Stromal cell of bone marrow (primary cell): ENCODE measurements at regions not wholly inside any gene's neighbourhood (a gene's known extent, or its start where the extent isn't known, plus 50 kb on each side); places are given as distances from the start of the nearest gene placed in this dataset.

Source experiments
- DNase-seq: peaks from one replicate; pipeline ENCODE4 v3.0.0-alpha.2; 2012; ENCODE audit warnings: low read depth

GRCh38 chr12:4015225-4016091, 142.3 kb upstream of the PARP11 start:
- no peak for DNase-seq

DNA sequence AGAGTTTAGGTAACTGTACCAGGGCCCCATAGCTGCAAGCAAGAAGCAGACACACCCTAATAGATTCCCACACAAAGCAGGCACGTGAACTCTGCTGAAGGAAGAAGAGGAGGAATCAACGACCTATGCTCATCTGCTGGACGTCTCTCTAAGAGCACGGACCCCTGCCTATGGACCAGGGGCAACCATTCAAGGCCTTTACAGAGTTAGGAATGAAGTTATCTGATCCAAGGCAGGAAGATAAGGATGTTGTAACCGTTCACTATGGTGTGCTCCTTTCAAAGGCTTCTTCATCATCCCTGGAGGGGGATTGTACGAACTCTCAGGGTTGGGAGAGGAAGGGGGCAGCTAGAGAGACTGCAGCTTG, 141.6 kb upstream of the PARP11 start:
- DNase-seq = no peak

- no peak for DNase-seq
These were observed 141.2 kb upstream of the PARP11 start for GRCh38 chr12:4014444-4014843.

DNA sequence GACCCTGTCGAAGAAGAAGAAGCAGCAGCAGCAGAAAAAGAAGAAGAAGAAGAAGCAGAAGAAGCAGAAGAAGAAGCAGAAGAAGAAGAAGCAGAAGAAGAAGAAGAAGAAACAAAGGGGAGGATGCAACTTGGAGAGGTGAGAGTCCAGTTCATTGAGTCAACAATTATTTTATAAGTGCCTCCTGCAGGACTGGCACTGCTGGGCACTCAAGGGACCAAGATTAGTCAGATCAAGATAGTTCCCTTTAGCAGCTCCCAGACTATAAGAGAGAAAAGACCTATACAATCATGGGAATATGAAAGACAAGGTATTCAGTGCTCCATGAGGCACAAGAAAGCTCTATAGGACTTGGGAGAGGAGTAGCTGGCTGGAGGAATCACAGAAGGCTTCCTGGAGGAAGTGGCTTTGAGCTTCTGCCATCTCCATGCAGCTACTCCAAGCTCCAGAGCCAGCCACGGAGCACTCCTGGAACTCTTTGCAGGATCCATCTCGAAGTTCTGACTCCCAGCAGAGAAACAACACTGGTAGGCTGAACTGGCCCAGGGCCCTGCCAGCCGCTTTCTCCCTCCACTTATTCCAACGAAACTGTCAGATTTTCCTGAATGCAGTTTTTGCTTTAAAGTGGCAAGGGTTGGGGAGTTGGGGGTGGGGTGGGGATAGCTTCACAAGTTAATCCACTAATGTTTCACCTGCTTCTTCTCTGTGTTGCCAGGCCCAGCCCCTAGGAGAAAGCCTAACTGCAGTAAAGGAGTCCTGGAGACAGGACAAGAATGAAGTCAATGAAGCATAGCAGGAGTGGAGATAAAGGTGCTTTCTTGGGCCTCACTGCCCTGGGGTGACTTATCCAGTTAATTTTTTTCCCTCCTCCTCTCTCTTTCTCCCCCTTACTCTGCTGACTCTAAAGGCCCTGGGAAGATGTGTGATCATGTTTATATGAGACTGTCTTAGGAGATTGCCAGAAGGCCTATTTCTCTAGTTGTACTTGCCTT, 140.1 kb upstream of the PARP11 start:
- no peak for DNase-seq

GRCh38 chr12:4012073-4012472, 138.9 kb upstream of the PARP11 start:
- no peak for DNase-seq

- DNase-seq = no peak
These were observed 138.4 kb upstream of the PARP11 start for GRCh38 chr12:4011597-4011996.

GRCh38 chr12:4009979-4010704, 136.9 kb upstream of the PARP11 start:
- no peak for DNase-seq

- no peak for DNase-seq
These were observed 133.5 kb upstream of the PARP11 start for GRCh38 chr12:4006743-4007142.

GRCh38 chr12:4005851-4006430, 132.7 kb upstream of the PARP11 start:
- no peak for DNase-seq

GRCh38 chr12:4003576-4003975, 130.4 kb upstream of the PARP11 start:
- DNase-seq = no peak

DNA sequence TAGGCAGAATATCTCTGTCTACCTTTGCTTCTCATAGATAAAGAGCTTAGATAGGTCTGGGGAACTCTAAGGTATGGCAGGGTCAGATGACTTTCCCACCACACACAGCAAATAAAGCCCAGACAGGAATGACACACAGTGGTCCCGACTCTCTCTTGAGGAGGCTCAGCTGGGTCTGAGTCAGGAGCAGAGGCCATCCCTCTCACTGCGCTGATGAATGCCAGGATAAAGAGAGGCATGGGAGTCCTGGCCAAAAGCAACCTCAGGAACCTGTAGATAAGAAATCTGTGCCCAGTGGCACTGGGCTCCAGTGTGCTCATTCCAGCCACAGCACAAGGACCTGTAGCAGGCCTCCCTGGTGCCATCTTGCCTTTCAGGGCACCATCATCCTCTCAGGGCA, 129.4 kb upstream of the PARP11 start:
- DNase-seq = no peak

GRCh38 chr12:4001841-4002240, 128.6 kb upstream of the PARP11 start:
- DNase-seq = no peak

GRCh38 chr12:4001031-4001430, 127.8 kb upstream of the PARP11 start:
- DNase-seq = no peak

DNA sequence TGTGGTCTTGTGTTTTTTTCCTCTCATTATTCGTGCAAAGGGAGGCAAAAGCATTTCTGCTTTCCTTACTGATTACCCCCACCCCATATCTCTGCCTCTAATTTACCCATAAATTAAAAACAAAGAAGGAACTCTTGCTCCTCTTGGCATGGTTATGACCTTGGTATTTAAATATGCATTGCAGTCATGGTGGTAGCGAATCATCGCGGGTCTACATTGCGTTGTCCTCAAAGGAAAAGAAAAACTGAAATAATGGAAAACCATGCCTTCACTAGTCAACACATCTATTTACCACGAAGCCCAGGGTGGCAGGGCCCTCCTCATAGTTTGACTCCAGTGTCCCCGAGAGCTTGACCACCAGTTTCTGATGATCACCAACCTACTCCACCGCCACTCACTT, 126.7 kb upstream of the PARP11 start:
- no peak for DNase-seq

GRCh38 chr12:3998968-3999792, 126.0 kb upstream of the PARP11 start:
- no peak for DNase-seq

- no peak for DNase-seq
These were observed 125.2 kb upstream of the PARP11 start for GRCh38 chr12:3998397-3998796.

DNA sequence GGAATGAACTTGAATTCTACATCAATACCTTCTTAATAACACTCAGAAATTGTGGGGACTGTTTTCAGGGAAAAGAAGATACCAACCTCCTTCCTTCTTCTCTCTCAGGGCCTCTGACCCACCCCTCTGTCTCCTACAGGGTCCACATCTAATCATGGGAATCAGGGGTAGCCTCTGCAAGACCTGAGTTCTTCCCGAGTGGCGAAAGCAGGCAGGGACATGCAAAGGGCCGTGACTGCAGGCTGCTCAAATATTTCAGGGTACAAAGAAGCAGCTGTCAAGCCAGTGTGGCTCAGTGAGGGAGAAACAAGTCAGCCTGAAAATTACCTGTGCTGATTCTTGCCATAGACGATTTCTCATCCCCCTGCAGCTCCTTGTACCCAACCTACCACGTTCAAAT, 123.1 kb upstream of the PARP11 start:
- no peak for DNase-seq

GRCh38 chr12:3995306-3995705, 122.1 kb upstream of the PARP11 start:
- DNase-seq = no peak

DNA sequence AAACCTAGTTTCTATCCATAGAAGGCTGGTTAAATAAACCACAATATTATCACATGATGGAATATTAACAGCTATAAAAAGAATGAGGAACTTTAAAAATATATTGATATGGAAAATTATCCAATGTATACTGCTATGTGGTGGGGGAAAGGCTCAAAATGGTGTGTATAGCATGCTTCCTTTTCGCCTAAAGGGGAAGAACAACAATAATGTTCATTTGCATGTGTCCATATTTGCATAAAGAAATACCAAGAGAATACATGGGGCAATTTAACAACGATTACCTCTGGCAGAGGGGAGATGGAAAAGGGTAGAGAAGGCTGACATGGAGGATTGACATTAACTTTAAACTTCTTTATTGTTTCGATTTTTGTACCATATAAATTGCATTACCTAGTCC, 121.3 kb upstream of the PARP11 start:
- no peak for DNase-seq

DNA sequence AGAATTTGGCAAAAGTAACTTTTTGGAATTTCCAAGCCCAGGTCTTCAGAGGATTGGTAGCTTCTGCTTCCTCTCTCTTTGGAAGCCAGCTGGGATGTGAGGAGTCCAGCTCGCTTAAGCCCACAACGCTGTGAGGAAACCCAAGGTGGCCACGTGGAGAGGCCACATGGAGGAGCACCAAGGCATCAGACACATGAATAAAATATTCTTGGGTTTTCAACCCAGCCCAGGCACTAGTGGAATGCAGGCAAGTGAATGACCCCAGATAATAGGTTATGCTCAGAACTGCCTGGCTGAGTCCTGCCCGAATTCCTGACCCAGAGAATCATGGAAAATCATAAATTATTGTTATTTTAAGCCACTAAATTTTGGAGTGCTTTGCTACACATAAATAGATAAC, 119.7 kb upstream of the PARP11 start:
- no peak for DNase-seq
